GM12891 (cell line): ENCODE measurements at regions not wholly inside any gene's neighbourhood (a gene's known extent, or its start where the extent isn't known, plus 50 kb on each side); places are given as distances from the start of the nearest gene placed in this dataset.
"Not testable (repeated sequence)": the region's sequence is repeated elsewhere in the genome, so short reads cannot be mapped to it uniquely, and the experiment has no call there.

Source experiments
- PAX5 ChIP-seq: IDR thresholded peaks from 2 replicates; pipeline ENCODE4 v1.6.1; 2011; ENCODE audit warnings: low read length, moderate library complexity, mild to moderate bottlenecking; ENCODE audit not compliant: insufficient read depth, severe bottlenecking
- POLR2A ChIP-seq: IDR thresholded peaks from 2 replicates; pipeline ENCODE4 v1.6.1; 2011; ENCODE audit warnings: low read depth, low read length, control low read depth
- POLR2AphosphoS5 ChIP-seq: IDR thresholded peaks from 2 replicates; pipeline ENCODE4 v1.6.1; 2011; ENCODE audit warnings: low read depth, low read length, control low read depth
- POU2F2 ChIP-seq: IDR thresholded peaks from 2 replicates; pipeline ENCODE4 v1.6.1; 2011; ENCODE audit warnings: low read depth, mild to moderate bottlenecking, control low read depth, low read length, moderate library complexity
- SPI1 ChIP-seq: IDR thresholded peaks from 2 replicates; pipeline ENCODE4 v1.6.1; 2011; ENCODE audit warnings: low read depth, low read length, control low read depth
- TAF1 ChIP-seq: IDR thresholded peaks from 2 replicates; pipeline ENCODE4 v1.6.1; 2011; ENCODE audit warnings: low read depth, low read length, control low read depth

- not testable (repeated sequence) for TF ChIP-seq POLR2A, TAF1, SPI1, POLR2AphosphoS5, POU2F2, PAX5
Observed at GRCh38 chr13:24934024-24934385, 161.9 kb upstream of the PABPC3 start.
